ENCODE measurements at regions not wholly inside any gene's neighbourhood (a gene's known extent, or its start where the extent isn't known, plus 50 kb on each side); places are given as distances from the start of the nearest gene placed in this dataset.

DNA sequence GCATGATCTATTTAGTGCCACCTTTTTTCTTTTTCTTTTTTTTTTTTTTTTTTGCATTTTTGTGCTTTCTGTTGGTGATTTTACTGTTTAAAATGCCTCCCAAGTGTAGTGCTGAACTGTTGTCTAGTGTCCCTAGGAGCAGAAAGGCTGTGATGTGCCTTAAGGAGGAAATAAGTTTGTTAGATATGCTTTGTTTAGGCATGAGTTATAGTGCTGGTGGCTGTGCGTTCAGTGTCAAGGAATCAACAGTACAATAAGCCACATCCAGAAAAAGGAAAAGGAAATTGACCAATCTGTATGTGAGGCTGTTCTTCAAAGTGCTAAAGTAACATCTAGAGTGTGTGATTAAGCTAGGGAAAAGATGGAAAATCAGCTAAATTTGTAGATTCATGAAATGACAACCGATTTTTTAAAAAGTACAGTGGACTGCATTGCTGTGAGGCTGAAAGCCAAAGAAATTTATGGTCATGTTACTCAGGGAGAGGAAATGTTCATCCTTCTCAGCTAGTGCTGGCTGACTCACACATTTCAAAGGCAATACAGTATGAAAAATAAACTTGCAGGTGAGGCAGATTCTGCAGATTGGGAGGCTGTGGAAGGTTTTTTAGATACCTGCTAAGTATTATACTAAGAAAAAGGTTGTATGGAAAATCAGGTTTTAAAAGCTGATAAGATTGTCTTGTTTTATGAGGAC, 122.7 kb upstream of the ADCY1 start:
- TF ChIP-seq SUZ12 (IDR thresholded peaks at IDR 0.05; ENCODE audit: extremely low read depth, insufficient read depth, insufficient read length) (no peak), YY1 (IDR thresholded peaks at IDR 0.05; ENCODE audit: insufficient read depth, insufficient read length) (no peak), ZNF274 (IDR thresholded peaks at IDR 0.05; ENCODE audit: low read depth, low read length) (no peak)
